ENCODE measurements at regions not wholly inside any gene's neighbourhood (a gene's known extent, or its start where the extent isn't known, plus 50 kb on each side); places are given as distances from the start of the nearest gene placed in this dataset.

DNA sequence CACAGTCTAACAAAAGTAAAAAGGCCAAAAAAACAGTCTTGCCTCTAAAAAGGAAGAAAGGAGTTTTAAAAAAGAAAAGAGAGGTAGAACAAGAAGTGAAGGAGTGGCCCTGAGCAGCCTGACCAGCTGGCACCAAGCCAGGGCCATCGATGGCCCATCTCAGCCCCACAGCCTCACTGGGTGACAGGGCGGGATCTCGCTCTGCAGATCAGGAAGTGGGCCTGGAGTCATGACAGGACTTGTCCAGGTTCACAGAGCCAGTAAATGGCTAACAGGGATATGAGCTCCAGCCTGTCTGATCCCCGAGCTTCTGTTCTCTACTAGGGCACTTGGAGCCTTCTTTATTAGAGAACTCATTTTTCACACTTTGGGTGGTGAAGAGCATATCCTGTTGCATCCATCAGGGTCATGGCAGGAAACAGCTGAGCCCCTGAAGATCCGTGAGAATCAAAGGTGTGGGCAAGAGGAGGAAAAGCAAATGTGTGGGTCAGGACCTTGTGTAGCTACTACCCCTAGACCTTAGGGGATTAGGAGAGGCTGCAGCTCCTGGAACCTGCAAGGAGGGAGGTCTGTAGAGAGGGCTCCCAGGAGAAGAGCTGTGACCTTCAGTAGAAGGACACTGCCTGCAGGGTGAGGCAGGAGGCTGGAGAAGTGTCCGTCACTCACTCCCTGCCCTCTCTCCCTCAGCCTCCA is 299.0 kb upstream of the MSX2 start:
- no peak for DNase-seq (ENCODE audit: low read depth in 1 of 2, low spot score in 1 of 2)

- no peak for DNase-seq (ENCODE audit: low read depth in 1 of 2, low spot score in 1 of 2)
Observed at GRCh38 chr5:174425964-174426290, 298.5 kb upstream of the MSX2 start.

GRCh38 chr5:174426388-174426787 is 298.0 kb upstream of the MSX2 start:
- DNase-seq (ENCODE audit: low read depth in 1 of 2, low spot score in 1 of 2) = no peak

- no peak for DNase-seq (ENCODE audit: low read depth in 1 of 2, low spot score in 1 of 2)
Observed at GRCh38 chr5:174426851-174427250, 297.5 kb upstream of the MSX2 start.

GRCh38 chr5:174427304-174427703 is 297.1 kb upstream of the MSX2 start:
- no peak for DNase-seq (ENCODE audit: low read depth in 1 of 2, low spot score in 1 of 2)

DNA sequence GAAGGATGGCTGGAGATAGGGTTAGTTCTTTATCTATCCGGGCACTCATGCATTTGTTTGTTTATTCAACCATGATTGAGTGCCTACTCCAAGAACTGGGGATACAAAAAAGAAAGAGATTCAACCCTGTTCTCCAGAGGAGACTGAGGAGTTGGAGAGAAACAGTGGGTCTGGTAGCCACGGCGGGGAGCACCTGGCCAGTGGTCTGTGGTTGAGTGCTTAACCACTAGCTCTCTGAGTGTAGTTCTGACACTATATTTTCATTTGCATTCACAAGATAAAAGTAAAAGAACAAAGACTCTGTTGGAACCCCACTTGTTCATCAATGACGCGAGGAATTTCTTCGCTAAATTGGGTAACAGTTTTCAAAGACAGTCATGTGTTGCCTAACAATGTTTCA is 295.5 kb upstream of the MSX2 start:
- DNase-seq (ENCODE audit: low read depth in 1 of 2, low spot score in 1 of 2) = no peak

- DNase-seq (ENCODE audit: low read depth in 1 of 2, low spot score in 1 of 2) = no peak
Observed at GRCh38 chr5:174430940-174431339, 293.4 kb upstream of the MSX2 start.

DNA sequence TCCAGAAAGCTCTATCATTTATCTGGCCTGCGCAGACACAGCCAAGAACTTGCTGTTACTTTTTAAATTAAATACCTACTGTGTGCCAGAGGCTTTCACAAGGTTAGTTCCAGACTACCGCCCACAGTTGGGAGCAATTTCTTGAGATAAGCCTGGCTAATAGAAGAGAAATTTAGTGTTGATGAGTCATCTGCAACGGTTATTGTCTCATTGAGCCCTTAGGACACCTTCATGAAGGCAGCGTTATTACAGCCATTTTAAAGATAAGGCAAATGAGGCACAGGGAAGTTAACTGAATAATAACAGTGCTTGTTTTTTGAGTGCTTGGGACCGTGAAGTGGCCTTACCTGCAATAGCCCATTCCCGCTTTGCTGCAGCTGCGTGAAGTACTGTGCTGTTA is 292.9 kb upstream of the MSX2 start:
- DNase-seq (ENCODE audit: low read depth in 1 of 2, low spot score in 1 of 2) = no peak

DNA sequence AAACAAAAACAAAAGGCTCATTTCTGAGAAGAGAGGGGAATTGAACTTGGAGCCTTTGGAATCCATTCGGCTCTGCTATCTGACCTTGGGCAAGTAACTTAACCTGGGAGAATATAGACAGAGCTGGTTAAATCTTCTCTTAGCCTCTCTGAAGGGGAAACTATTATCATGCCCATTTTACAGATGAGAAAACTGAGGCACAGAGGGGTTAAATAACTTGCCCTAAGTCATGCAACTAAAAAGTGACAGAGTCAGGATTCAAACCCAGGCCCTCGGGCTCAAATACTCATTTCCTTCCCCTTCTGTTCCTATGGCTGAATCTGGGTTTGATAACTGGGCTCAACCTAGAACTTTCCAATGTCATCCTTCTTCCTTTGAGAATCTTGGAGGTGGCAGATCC is 291.3 kb upstream of the MSX2 start:
- DNase-seq (ENCODE audit: low read depth in 1 of 2, low spot score in 1 of 2) = no peak

GRCh38 chr5:174436750-174437149 is 287.6 kb upstream of the MSX2 start:
- no peak for DNase-seq (ENCODE audit: low read depth in 1 of 2, low spot score in 1 of 2)

DNA sequence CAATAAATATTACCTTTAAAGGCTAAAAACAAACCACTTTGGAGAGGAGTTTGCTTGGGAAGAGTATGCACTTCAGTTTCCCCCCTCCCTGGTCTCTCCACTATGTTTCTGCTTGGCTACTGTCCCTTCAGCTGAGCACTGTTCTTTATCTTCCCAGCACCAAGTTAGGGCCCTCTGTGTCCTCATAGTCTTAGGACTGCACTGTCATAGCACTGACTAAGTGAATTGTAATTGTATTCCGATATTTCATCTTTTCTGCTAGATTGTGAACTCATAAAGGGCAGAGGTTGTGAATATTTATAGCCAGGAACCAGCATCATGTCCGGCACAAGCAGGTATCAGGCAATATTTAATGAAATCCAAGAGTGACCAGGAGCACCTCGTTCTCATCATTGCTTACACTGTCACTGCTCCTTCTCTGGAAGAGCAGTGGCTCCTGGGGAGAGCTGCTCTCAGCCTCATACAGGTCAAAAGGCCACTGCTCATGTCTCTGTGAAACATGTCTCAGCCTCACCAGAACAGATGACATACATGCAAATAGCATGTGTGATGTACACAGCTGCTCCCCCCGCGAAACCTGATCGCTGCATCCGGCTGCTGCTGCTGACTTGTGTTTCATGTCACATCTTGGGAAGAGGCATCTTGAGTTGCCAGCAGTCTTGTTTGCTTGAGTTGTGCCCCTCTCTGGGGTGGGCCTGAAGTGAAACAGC is 279.7 kb upstream of the MSX2 start:
- DNase-seq (ENCODE audit: low read depth in 1 of 2, low spot score in 1 of 2) = no peak

- DNase-seq (ENCODE audit: low read depth in 1 of 2, low spot score in 1 of 2) = no peak
Observed at GRCh38 chr5:174446446-174446845, 277.9 kb upstream of the MSX2 start.

- DNase-seq (ENCODE audit: low read depth in 1 of 2, low spot score in 1 of 2) = no peak
Observed at GRCh38 chr5:174446988-174447387, 277.4 kb upstream of the MSX2 start.

DNA sequence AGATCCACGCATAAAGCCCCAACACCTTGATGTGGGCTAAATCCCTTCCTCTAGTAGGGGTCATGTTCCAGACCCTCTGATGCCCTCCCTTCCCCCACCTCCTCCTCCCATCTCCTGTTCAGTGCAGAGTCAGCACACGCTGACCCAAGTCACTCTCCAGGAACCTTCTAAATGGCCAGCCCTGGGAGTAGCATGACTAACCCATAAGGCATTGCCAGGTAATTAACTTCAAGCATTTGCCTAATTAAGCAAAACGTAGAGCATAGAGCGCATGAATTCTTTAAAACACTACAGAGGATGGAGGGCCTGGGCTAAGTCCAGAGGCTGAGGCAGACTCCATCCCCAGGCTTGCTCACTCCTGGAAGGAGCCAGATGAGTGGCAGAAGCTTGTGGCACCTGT is 276.3 kb upstream of the MSX2 start:
- DNase-seq (ENCODE audit: low read depth in 1 of 2, low spot score in 1 of 2) = no peak

GRCh38 chr5:174448662-174449061 is 275.7 kb upstream of the MSX2 start:
- DNase-seq (ENCODE audit: low read depth in 1 of 2, low spot score in 1 of 2) = no peak

DNA sequence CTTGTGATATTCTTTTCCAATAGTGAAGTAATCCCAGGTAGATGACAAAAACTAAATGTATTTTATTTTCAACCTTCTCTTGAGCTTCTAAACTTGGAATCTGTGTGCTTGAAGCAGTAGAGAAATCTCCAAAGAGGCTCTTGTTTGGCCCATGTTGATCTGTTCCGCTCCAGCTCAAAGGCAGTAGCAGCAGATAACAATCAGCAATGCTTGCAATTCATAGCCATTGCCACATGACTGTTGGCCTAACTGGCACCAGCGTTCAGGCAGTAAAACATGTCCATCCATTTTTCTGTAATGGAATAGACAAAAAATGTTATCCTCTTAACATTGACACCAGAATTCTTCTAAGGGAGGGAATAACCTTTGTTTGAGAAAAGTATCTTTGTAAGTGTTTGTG is 270.7 kb upstream of the MSX2 start:
- DNase-seq (ENCODE audit: low read depth in 1 of 2, low spot score in 1 of 2) = no peak

- no peak for DNase-seq (ENCODE audit: low read depth in 1 of 2, low spot score in 1 of 2)
Observed at GRCh38 chr5:174454464-174454863, 269.9 kb upstream of the MSX2 start.

DNA sequence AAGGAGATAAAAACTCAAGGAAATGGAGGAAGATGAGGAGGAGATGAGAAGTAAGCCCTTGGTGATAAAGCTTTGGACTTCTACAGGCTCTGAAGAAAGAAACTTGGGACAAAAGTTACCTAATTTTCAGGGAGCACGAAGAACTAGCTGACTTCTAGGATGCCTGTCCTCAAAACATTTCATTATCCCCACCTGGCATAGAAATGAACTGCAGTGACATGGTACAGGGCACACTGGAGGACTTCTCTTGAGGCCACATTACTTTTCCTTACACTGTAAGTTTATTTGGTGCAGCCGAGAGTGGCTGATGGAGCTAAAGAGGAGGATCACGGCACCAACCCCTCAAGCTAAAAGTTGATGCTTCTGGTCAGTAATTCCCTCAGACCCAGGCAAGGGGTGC is 269.5 kb upstream of the MSX2 start:
- DNase-seq (ENCODE audit: low read depth in 1 of 2, low spot score in 1 of 2) = no peak

DNA sequence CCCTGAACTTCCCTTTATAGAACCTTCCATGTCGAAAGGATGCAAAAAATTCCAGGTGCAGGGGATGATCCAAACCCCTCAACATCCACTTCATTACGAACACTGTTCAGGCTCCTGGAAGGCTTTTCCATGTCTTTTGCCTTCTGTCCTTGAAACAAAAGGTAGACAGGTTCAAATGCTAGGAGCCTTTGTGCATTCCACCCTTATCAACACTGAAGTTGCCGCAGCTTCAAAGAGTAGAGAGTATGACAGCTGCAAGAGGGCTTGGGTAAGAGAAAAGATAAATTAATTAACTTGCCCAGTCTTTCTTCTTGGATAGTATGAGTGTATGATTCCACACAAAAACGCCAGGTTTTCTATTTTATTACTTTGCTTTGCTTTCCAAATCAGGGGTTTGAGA is 269.1 kb upstream of the MSX2 start:
- no peak for DNase-seq (ENCODE audit: low read depth in 1 of 2, low spot score in 1 of 2)

DNA sequence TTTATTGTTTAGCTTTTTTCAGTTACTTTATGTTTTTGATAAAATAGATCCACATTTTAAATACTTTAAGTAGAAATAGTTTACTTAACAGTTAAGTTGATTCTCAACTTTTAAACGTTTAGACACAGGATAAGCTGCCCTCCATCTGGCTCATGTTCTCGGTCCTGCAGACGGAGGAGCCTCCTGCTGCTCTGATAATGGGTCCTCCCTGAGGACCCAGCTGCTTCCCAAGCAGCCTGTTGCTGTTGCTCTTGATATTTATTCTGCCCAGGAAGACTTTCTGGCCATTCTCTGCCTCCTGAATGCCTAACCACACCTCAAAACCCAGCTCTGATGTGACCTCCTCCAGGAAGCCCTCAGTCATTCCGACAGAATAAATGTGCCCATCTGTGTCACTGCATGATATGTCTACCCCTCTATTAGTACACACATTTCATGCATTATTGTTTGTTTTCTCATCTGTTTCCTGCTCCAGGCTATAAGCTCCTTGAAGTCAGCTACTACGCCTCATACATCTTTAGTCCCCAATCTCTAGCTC is 267.2 kb upstream of the MSX2 start:
- DNase-seq (ENCODE audit: low read depth in 1 of 2, low spot score in 1 of 2) = no peak

DNA sequence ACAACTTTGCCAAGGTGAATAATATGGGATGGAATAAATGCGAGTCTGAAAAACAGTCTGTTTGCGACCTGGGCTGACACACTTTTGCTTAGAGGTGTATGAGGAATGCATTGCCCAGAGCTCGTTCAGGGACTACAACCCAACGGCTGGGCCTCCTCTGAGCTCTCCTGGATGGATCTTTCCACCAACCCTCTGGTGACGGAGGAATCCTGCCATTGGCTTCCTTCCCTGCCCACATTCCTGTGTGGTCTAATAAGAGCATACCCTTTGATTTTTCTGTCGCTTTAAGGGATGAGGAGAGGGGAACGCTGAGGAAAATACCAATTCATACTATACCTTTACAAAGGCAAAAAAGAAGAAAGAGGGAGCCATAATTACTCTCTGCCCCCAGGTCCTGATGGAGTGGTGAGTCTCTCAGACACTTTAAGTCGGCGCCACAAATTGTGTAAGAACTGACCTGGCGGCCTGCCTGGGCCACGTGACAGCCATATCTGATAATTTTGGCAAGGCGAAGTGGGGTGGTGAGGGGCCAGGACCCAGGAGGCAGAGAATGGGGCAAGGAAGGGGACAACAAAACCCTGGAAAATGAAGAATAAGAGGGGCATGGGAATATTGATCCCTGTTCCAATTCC is 265.2 kb upstream of the MSX2 start:
- DNase-seq (ENCODE audit: low read depth in 1 of 2, low spot score in 1 of 2) = no peak

DNA sequence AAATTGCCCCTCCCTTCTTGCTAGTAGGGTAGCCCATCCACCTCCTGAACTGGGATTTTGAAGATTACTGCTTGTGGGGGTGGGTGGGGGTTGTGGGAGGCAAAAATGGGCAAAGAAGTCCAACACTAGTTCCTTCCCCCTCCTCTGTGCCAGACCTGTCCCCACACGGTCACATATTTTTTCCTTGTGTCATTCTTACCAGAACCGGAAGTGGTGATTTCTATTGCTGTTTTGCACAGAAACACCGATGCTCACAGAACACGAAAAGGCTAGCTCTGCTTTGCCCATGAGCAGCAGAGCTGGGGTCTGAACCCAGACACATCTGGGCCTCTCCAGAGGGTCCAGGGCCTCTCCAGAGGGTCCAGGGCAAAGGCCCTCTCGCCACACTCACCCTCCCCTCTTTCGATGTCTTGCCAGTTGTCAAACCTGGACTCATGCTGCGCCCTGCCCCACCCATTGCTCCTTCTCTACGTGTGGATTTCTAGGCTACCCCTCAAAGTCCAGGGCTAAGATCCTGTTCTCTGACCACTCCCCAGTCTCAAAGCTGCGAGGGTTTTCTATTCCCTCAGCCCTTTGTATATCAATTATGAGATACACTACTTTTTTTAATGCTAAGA is 264.4 kb upstream of the MSX2 start:
- DNase-seq (ENCODE audit: low read depth in 1 of 2, low spot score in 1 of 2) = no peak

Data from activated T-helper 1 cell treated with anti-CD3 and anti-CD28 coated beads, Interleukin-2, amount 50 U/mL, for 16 hours (primary cell).